GM21723 (cell line): ENCODE measurements at regions not wholly inside any gene's neighbourhood (a gene's known extent, or its start where the extent isn't known, plus 50 kb on each side); places are given as distances from the start of the nearest gene placed in this dataset.

Experiments used
- ATAC-seq: cut with Tn5 transposase; IDR thresholded peaks from one replicate; pipeline ENCODE4 v1.9.1; 2021; ENCODE audit warnings: mild to moderate bottlenecking, moderate library complexity; ENCODE audit not compliant: unreplicated experiment

GRCh38 chr1:201589186-201589585, 50.3 kb downstream of the NAV1 start:
- no peak for ATAC-seq

GRCh38 chr1:201590474-201590873, 51.5 kb downstream of the NAV1 start:
- no peak for ATAC-seq

GRCh38 chr1:201591348-201591747, 52.4 kb downstream of the NAV1 start:
- ATAC-seq = no peak

- no peak for ATAC-seq
Measured at GRCh38 chr1:201591981-201592380, 53.1 kb downstream of the NAV1 start.

- no peak for ATAC-seq
Measured at GRCh38 chr1:201593200-201593921, 54.4 kb downstream of the NAV1 start.

GRCh38 chr1:201594575-201595245, 55.8 kb downstream of the NAV1 start:
- no peak for ATAC-seq

GRCh38 chr1:201595381-201595780, 56.5 kb downstream of the NAV1 start:
- no peak for ATAC-seq

- ATAC-seq = no peak
Measured at GRCh38 chr1:201596101-201596868, 57.4 kb downstream of the NAV1 start.

- ATAC-seq = no peak
Measured at GRCh38 chr1:201597551-201598230, 58.8 kb downstream of the NAV1 start.

- ATAC-seq = no peak
Measured at GRCh38 chr1:201598396-201598795, 59.5 kb downstream of the NAV1 start.

GRCh38 chr1:201598973-201599372, 60.0 kb downstream of the NAV1 start:
- no peak for ATAC-seq

- no peak for ATAC-seq
Measured at GRCh38 chr1:201599548-201599947, 60.6 kb downstream of the NAV1 start.

- no peak for ATAC-seq
Measured at GRCh38 chr1:201602413-201603265, 63.7 kb downstream of the NAV1 start.

GRCh38 chr1:201603613-201604232, 64.8 kb downstream of the NAV1 start:
- ATAC-seq = no peak

- no peak for ATAC-seq
Measured at GRCh38 chr1:201605385-201606010, 66.6 kb downstream of the NAV1 start.

GRCh38 chr1:201606096-201606495, 67.2 kb downstream of the NAV1 start:
- ATAC-seq = no peak

- no peak for ATAC-seq
Measured at GRCh38 chr1:201606623-201607022, 67.7 kb downstream of the NAV1 start.

- no peak for ATAC-seq
Measured at GRCh38 chr1:201608635-201609395, 69.9 kb downstream of the NAV1 start.
